ENCODE measurements at regions not wholly inside any gene's neighbourhood (a gene's known extent, or its start where the extent isn't known, plus 50 kb on each side); places are given as distances from the start of the nearest gene placed in this dataset.

DNA sequence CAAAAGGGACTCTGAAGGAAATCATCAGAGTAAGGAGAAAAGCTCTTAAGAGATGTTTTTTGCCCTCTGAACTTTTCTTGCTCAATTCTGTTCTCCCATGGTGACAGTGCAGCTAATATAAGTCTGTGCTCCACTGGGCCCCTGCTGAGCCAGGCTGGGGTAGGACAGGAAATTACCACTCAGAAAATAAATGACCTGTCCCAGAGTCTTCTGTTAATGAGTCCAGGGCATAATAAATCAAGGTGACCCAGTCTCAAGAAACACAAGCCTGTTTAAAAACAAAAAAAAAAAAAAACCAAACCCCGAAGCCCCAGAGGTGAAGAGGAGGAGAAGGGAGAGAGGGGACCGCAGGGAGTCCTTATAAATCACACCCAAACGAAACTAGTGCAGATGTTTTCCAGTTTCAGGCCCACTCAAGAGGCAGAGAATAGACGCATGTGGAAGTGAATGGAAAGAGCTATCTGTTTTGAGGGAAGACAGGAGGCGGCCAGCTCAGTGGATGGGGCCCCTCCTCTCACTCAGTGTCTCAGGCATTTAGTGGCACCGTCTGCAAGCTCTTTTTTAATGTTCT is 59.8 kb upstream of the BOC start:
- TF ChIP-seq CTCF (IDR thresholded peaks at IDR 0.05; ENCODE audit: low read depth, low read length, missing control alignments), result no peak
- H3K4me3 ChIP-seq (ENCODE audit: low read depth, low read length), result no peak overlapping the region
- no peak for DNase-seq (ENCODE audit: low read depth)
- in situ Hi-C loops (cut with HindIII; ENCODE audit: low sequenced_read_pairs), result no loop called here

GRCh38 chr3:113152849-113153248 is 58.5 kb upstream of the BOC start:
- TF ChIP-seq CTCF (IDR thresholded peaks at IDR 0.05; ENCODE audit: low read depth, low read length, missing control alignments), result no peak
- H3K4me3 ChIP-seq (ENCODE audit: low read depth, low read length), result no peak overlapping the region
- in situ Hi-C loops (cut with HindIII; ENCODE audit: low sequenced_read_pairs), result no loop called here
- no peak for DNase-seq (ENCODE audit: low read depth)

DNA sequence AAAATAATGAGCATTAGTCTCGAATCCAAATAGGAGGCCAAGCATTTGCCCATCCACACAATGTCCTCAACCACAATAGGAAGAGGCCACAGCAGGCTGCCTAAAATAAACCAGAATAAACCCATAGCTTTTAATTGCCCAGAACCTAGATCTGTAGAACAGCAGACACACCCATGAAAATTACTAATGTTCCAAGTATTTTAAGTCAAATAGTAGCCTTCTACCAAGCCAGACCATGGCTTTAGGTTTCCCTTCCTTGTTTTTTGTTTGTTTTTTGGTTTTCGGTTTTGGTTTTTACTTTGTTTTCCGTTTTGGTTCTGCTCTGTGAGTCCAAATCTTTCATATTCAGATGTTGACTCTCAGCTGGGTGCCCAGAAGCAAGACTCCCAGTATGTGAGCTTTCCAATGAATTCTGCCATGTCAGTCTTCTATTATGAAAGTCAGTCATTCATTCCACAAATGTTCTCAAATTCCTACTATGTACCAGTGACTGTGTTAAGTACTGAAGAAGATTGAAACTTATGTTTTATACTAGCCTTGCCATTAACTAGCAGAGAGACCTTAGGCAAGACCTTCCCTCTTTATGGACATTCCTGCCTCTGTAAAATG is 57.8 kb upstream of the BOC start:
- in situ Hi-C loops (cut with HindIII; ENCODE audit: low sequenced_read_pairs), result no loop called here
- DNase-seq (ENCODE audit: low read depth), result no peak
- H3K4me3 ChIP-seq (ENCODE audit: low read depth, low read length), result no peak overlapping the region
- no peak for TF ChIP-seq CTCF (IDR thresholded peaks at IDR 0.05; ENCODE audit: low read depth, low read length, missing control alignments)

DNA sequence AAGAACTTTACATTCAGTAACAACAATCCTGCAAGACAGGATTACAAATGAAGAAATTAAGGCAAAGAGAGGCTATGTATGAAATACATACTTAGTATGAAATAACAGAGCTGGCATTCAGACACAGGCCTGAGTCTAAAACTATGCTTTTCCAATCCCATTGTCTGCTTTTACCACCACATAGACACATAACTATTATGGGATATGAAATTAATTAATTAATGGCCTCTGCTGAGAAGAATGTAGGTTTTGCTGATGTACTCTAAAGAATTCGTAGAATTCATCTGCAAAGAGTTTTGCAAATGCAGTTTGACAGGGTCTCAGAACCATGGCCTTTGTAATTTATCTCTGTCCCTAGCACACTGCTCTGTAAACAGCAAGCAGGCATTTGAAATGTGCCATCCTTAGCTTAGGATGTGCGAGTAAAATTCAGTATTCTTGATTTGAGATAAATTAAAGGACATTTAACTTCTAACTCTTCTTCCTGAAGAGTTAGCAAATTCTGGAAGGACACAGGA is 54.5 kb upstream of the BOC start:
- in situ Hi-C loops (cut with HindIII; ENCODE audit: low sequenced_read_pairs), result no loop called here
- TF ChIP-seq CTCF (IDR thresholded peaks at IDR 0.05; ENCODE audit: low read depth, low read length, missing control alignments), result no peak
- no peak for DNase-seq (ENCODE audit: low read depth)
- H3K4me3 ChIP-seq (ENCODE audit: low read depth, low read length), result no peak overlapping the region

- H3K4me3 ChIP-seq (ENCODE audit: low read depth, low read length), result no peak overlapping the region
- no peak for TF ChIP-seq CTCF (IDR thresholded peaks at IDR 0.05; ENCODE audit: low read depth, low read length, missing control alignments)
- in situ Hi-C loops (cut with HindIII; ENCODE audit: low sequenced_read_pairs), result no loop called here
- DNase-seq (ENCODE audit: low read depth), result no peak
Measured at GRCh38 chr3:113157408-113158030, 53.8 kb upstream of the BOC start.

DNA sequence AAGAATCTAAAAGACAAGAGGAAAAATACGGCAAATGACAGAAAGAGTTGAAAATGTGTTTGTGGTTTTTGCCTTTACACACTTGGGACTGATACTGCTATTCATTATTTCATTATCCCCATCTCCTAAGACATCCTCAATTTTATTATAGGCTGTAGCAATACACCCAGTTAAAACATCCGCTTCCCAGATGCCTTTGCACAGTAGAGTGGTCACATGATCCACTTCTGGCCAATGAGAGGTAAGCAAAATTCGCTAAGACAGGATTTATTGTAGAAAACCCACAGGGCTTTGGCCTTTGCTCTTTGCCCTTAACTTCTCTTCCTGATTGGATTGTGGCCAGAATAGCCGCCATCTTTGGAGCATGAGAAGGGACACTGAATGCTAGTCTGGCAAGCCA is 53.2 kb upstream of the BOC start:
- no peak for TF ChIP-seq CTCF (IDR thresholded peaks at IDR 0.05; ENCODE audit: low read depth, low read length, missing control alignments)
- no peak overlapping the region for H3K4me3 ChIP-seq (ENCODE audit: low read depth, low read length)
- in situ Hi-C loops (cut with HindIII; ENCODE audit: low sequenced_read_pairs), result no loop called here
- no peak for DNase-seq (ENCODE audit: low read depth)
